Glutamatergic neuron (in vitro differentiated cells): ENCODE measurements at regions not wholly inside any gene's neighbourhood (a gene's known extent, or its start where the extent isn't known, plus 50 kb on each side); places are given as distances from the start of the nearest gene placed in this dataset.

Experiments used
- DNase-seq: peaks from one replicate; pipeline ENCODE4 v3.0.0; 2022
- H3K27ac Mint-ChIP-seq: one replicate; pipeline ENCODE4 v1.8.0; 2020; ENCODE audit warnings: mild to moderate bottlenecking, mixed read lengths, inconsistent platforms; ENCODE audit not compliant: unreplicated experiment
- H3K27me3 Mint-ChIP-seq: one replicate; pipeline ENCODE4 v1.8.0; 2020; ENCODE audit warnings: mild to moderate bottlenecking, moderate library complexity, mixed read lengths, inconsistent platforms; ENCODE audit not compliant: unreplicated experiment
- H3K36me3 Mint-ChIP-seq: one replicate; pipeline ENCODE4 v1.8.0; 2020; ENCODE audit warnings: mild to moderate bottlenecking, mixed read lengths, inconsistent platforms; ENCODE audit not compliant: unreplicated experiment
- H3K4me1 Mint-ChIP-seq: one replicate; pipeline ENCODE4 v1.8.0; 2020; ENCODE audit warnings: mild to moderate bottlenecking, low read depth, mixed read lengths, inconsistent platforms; ENCODE audit not compliant: unreplicated experiment
- H3K4me3 Mint-ChIP-seq: one replicate; pipeline ENCODE4 v1.8.0; 2020; ENCODE audit warnings: mild to moderate bottlenecking, mixed read lengths, inconsistent platforms; ENCODE audit not compliant: unreplicated experiment
- H3K9me3 Mint-ChIP-seq: one replicate; pipeline ENCODE4 v1.8.0; 2020; ENCODE audit warnings: mild to moderate bottlenecking, moderate library complexity, mixed read lengths, inconsistent platforms; ENCODE audit not compliant: unreplicated experiment
- CTCF ChIP-seq: fragments of 200-600 bp; sonication (generic); IDR thresholded peaks from one replicate; pipeline ENCODE4 v1.5.0; 2021; ENCODE audit not compliant: partially characterized antibody, unreplicated experiment

- no peak overlapping the region for H3K4me3 Mint-ChIP-seq
These were observed 120.5 kb upstream of the THRB start for GRCh38 chr3:24615177-24615576.

GRCh38 chr3:24616110-24616829 lies 121.6 kb upstream of the THRB start:
- no peaks in the 10 kb centered on the region for H3K4me1 Mint-ChIP-seq
- no peak overlapping the region for H3K27ac Mint-ChIP-seq
- no peaks in the 10 kb centered on the region for H3K9me3 Mint-ChIP-seq
- DNase-seq, result no peak
- H3K36me3 Mint-ChIP-seq, result no peaks in the 10 kb centered on the region
- no peak for TF ChIP-seq CTCF
- no peak overlapping the region for H3K4me3 Mint-ChIP-seq
- no peaks in the 10 kb centered on the region for H3K27me3 Mint-ChIP-seq

More at GRCh38 chr3:24615177-24615576, 120.5 kb upstream of the THRB start:
- no peak for TF ChIP-seq CTCF
- DNase-seq, result no peak
- H3K27ac Mint-ChIP-seq, result no peak overlapping the region
- no peaks in the 10 kb centered on the region for H3K4me1 Mint-ChIP-seq
- H3K36me3 Mint-ChIP-seq, result no peaks in the 10 kb centered on the region
- no peaks in the 10 kb centered on the region for H3K9me3 Mint-ChIP-seq
- H3K27me3 Mint-ChIP-seq, result no peaks in the 10 kb centered on the region

- Mint-ChIP-seq H3K4me1 (no peaks in the 10 kb centered on the region), H3K27me3 (peaks cover 2% of the 10 kb centered on the region), H3K27ac (no peak overlapping the region), H3K4me3 (no peak overlapping the region), H3K36me3 (no peaks in the 10 kb centered on the region), H3K9me3 (peaks cover 4% of the 10 kb centered on the region)
- no peak for TF ChIP-seq CTCF
- no peak for DNase-seq
These were observed 127.5 kb upstream of the THRB start for GRCh38 chr3:24622138-24622537.

GRCh38 chr3:24622696-24623225 lies 128.1 kb upstream of the THRB start:
- Mint-ChIP-seq H3K27ac (no peak overlapping the region), H3K36me3 (no peaks in the 10 kb centered on the region), H3K9me3 (peaks cover 4% of the 10 kb centered on the region), H3K27me3 (peaks cover 2% of the 10 kb centered on the region), H3K4me3 (no peak overlapping the region), H3K4me1 (no peaks in the 10 kb centered on the region)
- DNase-seq, result no peak
- TF ChIP-seq CTCF, result no peak

- DNase-seq, result no peak
- Mint-ChIP-seq H3K27me3 (peaks cover 2% of the 10 kb centered on the region), H3K9me3 (peaks cover 4% of the 10 kb centered on the region), H3K36me3 (no peaks in the 10 kb centered on the region), H3K4me3 (no peak overlapping the region), H3K27ac (no peak overlapping the region), H3K4me1 (no peaks in the 10 kb centered on the region)
- TF ChIP-seq CTCF, result no peak
These were observed 129.0 kb upstream of the THRB start for GRCh38 chr3:24623657-24624056.
